Caco-2 (cell line): ENCODE measurements at regions not wholly inside any gene's neighbourhood (a gene's known extent, or its start where the extent isn't known, plus 50 kb on each side); places are given as distances from the start of the nearest gene placed in this dataset.
"Not testable (repeated sequence)": the region's sequence is repeated elsewhere in the genome, so short reads cannot be mapped to it uniquely, and the experiment has no call there.

Experiments
- BruUV-seq: library from RNA; stranded (reverse); fragments of 400-500 nt; replicated peaks from 2 replicates; lab custom pipeline; 2021; lab: Mats Ljungman, UMichigan
- CTCF ChIA-PET: fragments of 300-600 bp; sonication (Branson Sonifier 250); formaldehyde crosslinking; loops from one replicate; lab custom pipeline; 2022; ENCODE audit warnings: antibody characterized with exemption; lab: Charles Lee
- POLR2A ChIA-PET: fragments of 300-600 bp; sonication (Branson Sonifier 250); formaldehyde crosslinking; loops from one replicate; lab custom pipeline; 2022; ENCODE audit warnings: antibody characterized with exemption; lab: Charles Lee
- DNase-seq, 2 experiments: peaks; one replicate each; pipeline versions ENCODE4 v3.0.0 to v3.0.0-alpha.2; 2020 to 2022
- H3K27me3 ChIP-seq: replicated peaks from 2 replicates; pipeline ENCODE4 v1.6.0; 2011; ENCODE audit warnings: low read length; ENCODE audit not compliant: control insufficient read depth, insufficient read depth
- H3K36me3 ChIP-seq: 2 replicates; pipeline ENCODE4 v1.5.1; 2011; ENCODE audit warnings: low read length; ENCODE audit not compliant: control insufficient read depth, insufficient read depth
- H3K4me1 ChIP-seq: fragments of 250-450 bp; sonication (Bioruptor Pico); 2 replicates; pipeline ENCODE4 v1.5.1; 2020; ENCODE audit warnings: mild to moderate bottlenecking
- H3K4me3 ChIP-seq: 2 replicates; pipeline ENCODE4 v1.5.1; 2011; ENCODE audit warnings: low read depth, mild to moderate bottlenecking, control low read depth, low read length
- H3K9me3 ChIP-seq: fragments of 250-450 bp; sonication (Bioruptor Pico); 2 replicates; pipeline ENCODE4 v1.5.1; 2020; ENCODE audit warnings: mild to moderate bottlenecking, moderate library complexity
- H3K27ac Mint-ChIP-seq: one replicate; pipeline ENCODE4 v1.8.0; 2022; ENCODE audit warnings: mixed read lengths; ENCODE audit not compliant: unreplicated experiment
- H3K27me3 Mint-ChIP-seq: one replicate; pipeline ENCODE4 v1.8.0; 2022; ENCODE audit warnings: mixed read lengths; ENCODE audit not compliant: insufficient read depth, unreplicated experiment
- H3K36me3 Mint-ChIP-seq: one replicate; pipeline ENCODE4 v1.8.0; 2022; ENCODE audit warnings: mild to moderate bottlenecking, mixed read lengths; ENCODE audit not compliant: insufficient read depth, unreplicated experiment
- H3K4me1 Mint-ChIP-seq: one replicate; pipeline ENCODE4 v1.8.0; 2022; ENCODE audit warnings: low read depth, mixed read lengths; ENCODE audit not compliant: unreplicated experiment
- H3K4me3 Mint-ChIP-seq: one replicate; pipeline ENCODE4 v1.8.0; 2022; ENCODE audit warnings: mild to moderate bottlenecking, moderate library complexity, mixed read lengths; ENCODE audit not compliant: unreplicated experiment
- H3K9me3 Mint-ChIP-seq: one replicate; pipeline ENCODE4 v1.8.0; 2022; ENCODE audit warnings: mixed read lengths; ENCODE audit not compliant: unreplicated experiment
- intact Hi-C: fragments of 100-400 bp; cut with micrococcal nuclease; formaldehyde crosslinking; loops from one replicate; pipeline ENCODE4 v1.10.0; 2022; ENCODE audit not compliant: unreplicated experiment
- TF ChIP-seq, protein P1 (sequence below), 2 experiments: fragments of 200-600 bp in 1 of 2; IDR thresholded peaks; 1 replicate in 1 of 2; 2 replicates in 1 of 2; pipeline versions ENCODE4 v1.5.1 to v1.8.0; 2011 to 2022; ENCODE audit warnings: antibody characterized with exemption in 1 of 2, control low read depth in 1 of 2, inconsistent platforms in 1 of 2, low read depth in 1 of 2, low read length in 1 of 2, mild to moderate bottlenecking in 1 of 2, moderate library complexity in 1 of 2; ENCODE audit not compliant: insufficient read depth in 1 of 2, severe bottlenecking in 1 of 2, unreplicated experiment in 1 of 2

DNA sequence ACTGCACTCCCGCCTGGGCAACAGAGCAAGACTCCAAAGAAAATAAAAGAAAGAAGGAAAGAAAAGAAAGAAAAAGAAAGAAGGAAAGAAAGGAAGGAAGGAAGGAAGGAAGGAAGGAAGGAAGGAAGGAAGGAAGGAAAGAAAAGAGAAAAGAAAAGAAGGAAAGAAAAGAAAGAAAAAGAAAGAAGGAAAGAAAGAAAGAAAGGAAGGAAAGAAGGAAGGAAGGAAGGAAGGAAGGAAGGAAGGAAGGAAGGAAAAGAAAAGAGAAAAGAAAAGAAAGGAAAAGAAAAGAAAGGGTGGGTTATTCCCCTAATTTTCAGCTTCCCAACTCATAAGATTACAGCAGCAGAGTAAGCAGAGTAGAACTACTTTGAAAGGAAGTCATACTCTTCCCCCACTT is 64.4 kb downstream of the TMEM200C start:
- H3K27me3 ChIP-seq, H3K36me3 Mint-ChIP-seq, H3K36me3 ChIP-seq, POLR2A ChIA-PET, H3K27ac Mint-ChIP-seq, H3K9me3 ChIP-seq, H3K4me3 Mint-ChIP-seq, H3K4me1 Mint-ChIP-seq, H3K4me3 ChIP-seq, H3K9me3 Mint-ChIP-seq, BruUV-seq, CTCF ChIA-PET, H3K4me1 ChIP-seq, intact Hi-C loops, DNase-seq, H3K27me3 Mint-ChIP-seq: not testable (repeated sequence)

DNA sequence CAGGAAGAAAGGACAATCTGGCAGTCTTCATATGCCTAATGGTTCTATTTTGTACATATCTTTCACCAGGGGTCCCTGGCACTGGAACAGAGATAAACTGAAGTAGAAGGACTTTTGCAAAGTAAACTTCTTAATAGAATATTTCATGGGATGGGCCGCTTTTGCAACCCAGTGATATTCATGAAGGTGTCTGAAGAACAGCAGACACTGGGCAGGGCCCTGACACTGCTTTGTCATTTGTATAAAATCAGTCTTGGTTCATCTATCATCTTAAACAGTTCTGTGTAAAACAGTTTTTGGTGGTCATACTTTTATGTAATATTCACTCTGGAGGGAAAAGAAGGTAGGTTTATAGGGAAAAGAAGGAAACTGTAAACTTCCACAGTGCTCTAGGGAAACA is 66.4 kb downstream of the TMEM200C start:
- H3K36me3 ChIP-seq: no peaks in the 10 kb centered on the region
- BruUV-seq: no TSS peak
- intact Hi-C loops: no loop called here
- ChIA-PET POLR2A (no interaction called here), CTCF (no interaction called here)
- Mint-ChIP-seq H3K4me3 (no peak overlapping the region), H3K4me1 (no peaks in the 10 kb centered on the region), H3K27ac (no peak overlapping the region), H3K9me3 (no peaks in the 10 kb centered on the region), H3K27me3 (peaks cover 5% of the 10 kb centered on the region), H3K36me3 (no peaks in the 10 kb centered on the region)
- no peak overlapping the region for H3K4me3 ChIP-seq
- H3K4me1 ChIP-seq: no peaks in the 10 kb centered on the region
- H3K9me3 ChIP-seq: no peaks in the 10 kb centered on the region
- TF ChIP-seq, protein P1, sequence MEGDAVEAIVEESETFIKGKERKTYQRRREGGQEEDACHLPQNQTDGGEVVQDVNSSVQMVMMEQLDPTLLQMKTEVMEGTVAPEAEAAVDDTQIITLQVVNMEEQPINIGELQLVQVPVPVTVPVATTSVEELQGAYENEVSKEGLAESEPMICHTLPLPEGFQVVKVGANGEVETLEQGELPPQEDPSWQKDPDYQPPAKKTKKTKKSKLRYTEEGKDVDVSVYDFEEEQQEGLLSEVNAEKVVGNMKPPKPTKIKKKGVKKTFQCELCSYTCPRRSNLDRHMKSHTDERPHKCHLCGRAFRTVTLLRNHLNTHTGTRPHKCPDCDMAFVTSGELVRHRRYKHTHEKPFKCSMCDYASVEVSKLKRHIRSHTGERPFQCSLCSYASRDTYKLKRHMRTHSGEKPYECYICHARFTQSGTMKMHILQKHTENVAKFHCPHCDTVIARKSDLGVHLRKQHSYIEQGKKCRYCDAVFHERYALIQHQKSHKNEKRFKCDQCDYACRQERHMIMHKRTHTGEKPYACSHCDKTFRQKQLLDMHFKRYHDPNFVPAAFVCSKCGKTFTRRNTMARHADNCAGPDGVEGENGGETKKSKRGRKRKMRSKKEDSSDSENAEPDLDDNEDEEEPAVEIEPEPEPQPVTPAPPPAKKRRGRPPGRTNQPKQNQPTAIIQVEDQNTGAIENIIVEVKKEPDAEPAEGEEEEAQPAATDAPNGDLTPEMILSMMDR (IDR thresholded peaks at IDR 0.05; ENCODE audit: insufficient read depth in 1 of 2, low read depth in 1 of 2, low read length in 1 of 2, severe bottlenecking in 1 of 2, unreplicated experiment in 1 of 2): no peak
- DNase-seq: no peak
- no peaks in the 10 kb centered on the region for H3K27me3 ChIP-seq

DNA sequence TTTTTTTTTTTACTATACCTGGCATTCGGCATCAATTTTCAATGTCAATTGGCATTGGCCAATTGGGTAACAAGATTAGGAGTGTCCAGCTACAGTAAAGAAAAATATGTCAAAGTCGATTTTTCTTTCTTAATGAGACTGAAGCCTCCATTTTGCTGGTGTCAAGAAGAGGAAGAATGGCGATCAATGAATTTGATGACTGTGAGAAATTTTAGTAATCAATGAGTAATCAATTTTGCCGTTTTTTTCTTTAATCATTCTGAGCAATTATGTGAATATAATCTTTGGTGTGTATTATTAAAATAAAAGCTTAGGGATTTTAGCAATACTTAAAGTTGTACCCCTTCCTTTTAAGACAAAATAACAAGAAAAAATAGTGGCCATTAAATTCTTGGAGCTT is 69.7 kb downstream of the TMEM200C start:
- TF ChIP-seq, protein P1 (IDR thresholded peaks at IDR 0.05; ENCODE audit: insufficient read depth in 1 of 2, low read depth in 1 of 2, low read length in 1 of 2, severe bottlenecking in 1 of 2, unreplicated experiment in 1 of 2): no peak
- intact Hi-C loops: no loop called here
- Histone ChIP-seq H3K9me3 (no peaks in the 10 kb centered on the region), H3K27me3 (no peaks in the 10 kb centered on the region), H3K4me3 (no peak overlapping the region), H3K36me3 (no peaks in the 10 kb centered on the region), H3K4me1 (no peaks in the 10 kb centered on the region)
- H3K27ac Mint-ChIP-seq: no peak overlapping the region
- H3K9me3 Mint-ChIP-seq: no peaks in the 10 kb centered on the region
- DNase-seq: no peak
- no peaks in the 10 kb centered on the region for H3K36me3 Mint-ChIP-seq
- peaks cover 8% of the 10 kb centered on the region for H3K27me3 Mint-ChIP-seq
- H3K4me3 Mint-ChIP-seq: no peak overlapping the region
- ChIA-PET POLR2A (no interaction called here), CTCF (no interaction called here)
- no peaks in the 10 kb centered on the region for H3K4me1 Mint-ChIP-seq
- no TSS peak for BruUV-seq
